Astrocyte (in vitro differentiated cells and primary cell): ENCODE measurements at regions not wholly inside any gene's neighbourhood (a gene's known extent, or its start where the extent isn't known, plus 50 kb on each side); places are given as distances from the start of the nearest gene placed in this dataset.
A peak's percentile ranks its signal among the peaks of the same experiment; 100 is the strongest.
"Not testable (repeated sequence)": the region's sequence is repeated elsewhere in the genome, so short reads cannot be mapped to it uniquely, and the experiment has no call there.

ENCODE experiments used
- EZH2 ChIP-seq: IDR thresholded peaks from 2 replicates; pipeline ENCODE4 v1.6.1; 2012; ENCODE audit warnings: mild to moderate bottlenecking, low read length, inconsistent platforms; ENCODE audit not compliant: insufficient read depth
- TF ChIP-seq, protein P1 (sequence below): IDR thresholded peaks from 2 replicates; pipeline ENCODE4 v1.5.1; 2011; ENCODE audit warnings: low read depth, mild to moderate bottlenecking, inconsistent platforms, low read length, moderate library complexity; ENCODE audit not compliant: insufficient read depth

- TF ChIP-seq, protein P1, sequence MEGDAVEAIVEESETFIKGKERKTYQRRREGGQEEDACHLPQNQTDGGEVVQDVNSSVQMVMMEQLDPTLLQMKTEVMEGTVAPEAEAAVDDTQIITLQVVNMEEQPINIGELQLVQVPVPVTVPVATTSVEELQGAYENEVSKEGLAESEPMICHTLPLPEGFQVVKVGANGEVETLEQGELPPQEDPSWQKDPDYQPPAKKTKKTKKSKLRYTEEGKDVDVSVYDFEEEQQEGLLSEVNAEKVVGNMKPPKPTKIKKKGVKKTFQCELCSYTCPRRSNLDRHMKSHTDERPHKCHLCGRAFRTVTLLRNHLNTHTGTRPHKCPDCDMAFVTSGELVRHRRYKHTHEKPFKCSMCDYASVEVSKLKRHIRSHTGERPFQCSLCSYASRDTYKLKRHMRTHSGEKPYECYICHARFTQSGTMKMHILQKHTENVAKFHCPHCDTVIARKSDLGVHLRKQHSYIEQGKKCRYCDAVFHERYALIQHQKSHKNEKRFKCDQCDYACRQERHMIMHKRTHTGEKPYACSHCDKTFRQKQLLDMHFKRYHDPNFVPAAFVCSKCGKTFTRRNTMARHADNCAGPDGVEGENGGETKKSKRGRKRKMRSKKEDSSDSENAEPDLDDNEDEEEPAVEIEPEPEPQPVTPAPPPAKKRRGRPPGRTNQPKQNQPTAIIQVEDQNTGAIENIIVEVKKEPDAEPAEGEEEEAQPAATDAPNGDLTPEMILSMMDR = peak; percentile 15
- TF ChIP-seq EZH2 = not testable (repeated sequence)
These were observed 204.9 kb downstream of the NPIPA8 start for GRCh38 chr16:18131587-18131986.
